Naive thymus-derived CD8-positive, alpha-beta T cell (primary cell): ENCODE measurements at regions not wholly inside any gene's neighbourhood (a gene's known extent, or its start where the extent isn't known, plus 50 kb on each side); places are given as distances from the start of the nearest gene placed in this dataset.

Experiments used
- ATAC-seq, 2 donors: fragments of 150-1000 bp; cut with Tn5 transposase in 1 of 2; sonication (Bioruptor Pico), chemical (Tn5 transposase) in 1 of 2; 1 replicate in 1 of 2; 2 replicates in 1 of 2; pipeline ENCODE4 v1.10.0; 2021; ENCODE audit warnings: mild to moderate bottlenecking in 2 of 2, moderate library complexity in 2 of 2
- POLR2A ChIA-PET: fragments of 350-600 bp; sonication (Branson Sonifier 250); formaldehyde crosslinking; loops from one replicate; lab custom pipeline; 2021; ENCODE audit warnings: antibody characterized with exemption; lab: Charles Lee
- DNase-seq, 10 donors: peaks; one replicate each; pipeline versions ENCODE4 v3.0.0 to v3.0.0-alpha.2; 2020 to 2022
- H3K27ac Mint-ChIP-seq, 10 donors: one replicate each; pipeline ENCODE4 v1.8.0; 2020 to 2022; ENCODE audit warnings: mild to moderate bottlenecking in 10 of 10, mixed read lengths in 10 of 10, moderate library complexity in 4 of 10, inconsistent platforms in 1 of 10
- H3K27me3 Mint-ChIP-seq, 5 donors: one replicate each; pipeline ENCODE4 v1.8.0; 2021 to 2022; ENCODE audit warnings: mixed read lengths in 5 of 5
- H3K36me3 Mint-ChIP-seq, 3 donors: one replicate each; pipeline ENCODE4 v1.8.0; 2020 to 2022; ENCODE audit warnings: mixed read lengths in 3 of 3, mild to moderate bottlenecking in 2 of 3, inconsistent platforms in 1 of 3
- H3K4me1 Mint-ChIP-seq, 4 donors: one replicate each; pipeline ENCODE4 v1.8.0; 2021 to 2022; ENCODE audit warnings: mixed read lengths in 4 of 4
- H3K4me3 Mint-ChIP-seq, 10 donors: one replicate each; pipeline ENCODE4 v1.8.0; 2020 to 2022; ENCODE audit warnings: mild to moderate bottlenecking in 10 of 10, mixed read lengths in 10 of 10, moderate library complexity in 6 of 10, inconsistent platforms in 1 of 10
- H3K9me3 Mint-ChIP-seq, 9 donors: one replicate each; pipeline ENCODE4 v1.8.0; 2020 to 2022; ENCODE audit warnings: mixed read lengths in 9 of 9, mild to moderate bottlenecking in 3 of 9, inconsistent platforms in 1 of 9, moderate library complexity in 1 of 9

- no peak for DNase-seq
- POLR2A ChIA-PET, result no interaction called here
- H3K4me1 Mint-ChIP-seq, result peaks cover 0 to 2% (median 0%) of the 10 kb centered on the region in 4 donors
- no peak overlapping the region for H3K4me3 Mint-ChIP-seq
- H3K9me3 Mint-ChIP-seq, result peaks cover 0 to 2% (median 0%) of the 10 kb centered on the region in 9 donors
- peaks cover 11 to 24% (median 22%) of the 10 kb centered on the region in 5 donors for H3K27me3 Mint-ChIP-seq
- no peak for ATAC-seq
- no peaks in the 10 kb centered on the region for H3K36me3 Mint-ChIP-seq
- H3K27ac Mint-ChIP-seq, result no peak overlapping the region
Observed at GRCh38 chr12:130098301-130099005, 63.8 kb upstream of the FZD10 start.

GRCh38 chr12:130100634-130101362, 61.5 kb upstream of the FZD10 start:
- DNase-seq (no peak), ATAC-seq (no peak)
- H3K4me3 Mint-ChIP-seq, result no peak overlapping the region
- no peaks in the 10 kb centered on the region for H3K36me3 Mint-ChIP-seq
- no peak overlapping the region for H3K27ac Mint-ChIP-seq
- POLR2A ChIA-PET, result no interaction called here
- peaks cover 16 to 45% (median 29%) of the 10 kb centered on the region in 5 donors for H3K27me3 Mint-ChIP-seq
- peaks cover 0 to 13% (median 1%) of the 10 kb centered on the region in 4 donors for H3K4me1 Mint-ChIP-seq
- peaks cover 0 to 2% (median 0%) of the 10 kb centered on the region in 9 donors for H3K9me3 Mint-ChIP-seq

GRCh38 chr12:130101370-130101769, 60.9 kb upstream of the FZD10 start:
- H3K36me3 Mint-ChIP-seq, result no peaks in the 10 kb centered on the region
- no peak overlapping the region for H3K4me3 Mint-ChIP-seq
- no peak for DNase-seq
- peaks cover 0 to 2% (median 0%) of the 10 kb centered on the region in 9 donors for H3K9me3 Mint-ChIP-seq
- peaks cover 16 to 50% (median 34%) of the 10 kb centered on the region in 5 donors for H3K27me3 Mint-ChIP-seq
- H3K4me1 Mint-ChIP-seq, result peaks cover 0 to 13% (median 1%) of the 10 kb centered on the region in 4 donors
- no peak for ATAC-seq
- POLR2A ChIA-PET, result no interaction called here
- H3K27ac Mint-ChIP-seq, result no peak overlapping the region

- Mint-ChIP-seq H3K27me3 (peaks cover 16 to 52% (median 36%) of the 10 kb centered on the region in 5 donors), H3K4me1 (peaks cover 0 to 13% (median 1%) of the 10 kb centered on the region in 4 donors), H3K36me3 (no peaks in the 10 kb centered on the region), H3K4me3 (no peak overlapping the region), H3K9me3 (peaks cover 0 to 5% (median 0%) of the 10 kb centered on the region in 9 donors), H3K27ac (no peak overlapping the region)
- POLR2A ChIA-PET, result no interaction called here
- no peak for ATAC-seq
- no peak for DNase-seq
Observed at GRCh38 chr12:130102266-130102665, 60.0 kb upstream of the FZD10 start.

- Mint-ChIP-seq H3K4me3 (no peak overlapping the region), H3K4me1 (peaks cover 0 to 13% (median 1%) of the 10 kb centered on the region in 4 donors), H3K27ac (no peak overlapping the region), H3K36me3 (no peaks in the 10 kb centered on the region), H3K27me3 (peaks cover 12 to 48% (median 29%) of the 10 kb centered on the region in 5 donors), H3K9me3 (peaks cover 0 to 9% (median 5%) of the 10 kb centered on the region in 9 donors)
- POLR2A ChIA-PET, result no interaction called here
- ATAC-seq (no peak), DNase-seq (no peak)
Observed at GRCh38 chr12:130104571-130105106, 57.6 kb upstream of the FZD10 start.

- no peak for DNase-seq
- no peak for ATAC-seq
- Mint-ChIP-seq H3K9me3 (peaks cover 0 to 12% (median 6%) of the 10 kb centered on the region in 9 donors), H3K4me1 (peaks cover 0 to 10% (median 2%) of the 10 kb centered on the region in 4 donors), H3K36me3 (no peaks in the 10 kb centered on the region), H3K27me3 (peaks cover 19 to 52% (median 26%) of the 10 kb centered on the region in 5 donors), H3K27ac (peak overlapping the region in 1 of 10 donors; percentile 7), H3K4me3 (no peak overlapping the region)
- POLR2A ChIA-PET, result no interaction called here
Observed at GRCh38 chr12:130109062-130109945, 53.0 kb upstream of the FZD10 start.

- H3K9me3 Mint-ChIP-seq, result peaks cover 0 to 12% (median 6%) of the 10 kb centered on the region in 9 donors
- H3K27me3 Mint-ChIP-seq, result peaks cover 15 to 38% (median 17%) of the 10 kb centered on the region in 5 donors
- DNase-seq (no peak), ATAC-seq (no peak)
- POLR2A ChIA-PET, result no interaction called here
- H3K4me3 Mint-ChIP-seq, result no peak overlapping the region
- H3K4me1 Mint-ChIP-seq, result peaks cover 0 to 1% (median 0%) of the 10 kb centered on the region in 4 donors
- no peak overlapping the region for H3K27ac Mint-ChIP-seq
- H3K36me3 Mint-ChIP-seq, result no peaks in the 10 kb centered on the region
Observed at GRCh38 chr12:130110914-130111313, 51.4 kb upstream of the FZD10 start.

- no peak overlapping the region for H3K4me3 Mint-ChIP-seq
- DNase-seq, result no peak
- H3K9me3 Mint-ChIP-seq, result peaks cover 0 to 12% (median 6%) of the 10 kb centered on the region in 9 donors
- peaks cover 15 to 32% (median 17%) of the 10 kb centered on the region in 5 donors for H3K27me3 Mint-ChIP-seq
- H3K36me3 Mint-ChIP-seq, result no peaks in the 10 kb centered on the region
- H3K4me1 Mint-ChIP-seq, result peaks cover 0 to 1% (median 0%) of the 10 kb centered on the region in 4 donors
- POLR2A ChIA-PET, result no interaction called here
- no peak overlapping the region for H3K27ac Mint-ChIP-seq
- ATAC-seq, result no peak
Observed at GRCh38 chr12:130111965-130112496, 50.2 kb upstream of the FZD10 start.
